OCI-LY7 (cell line): ENCODE measurements at regions not wholly inside any gene's neighbourhood (a gene's known extent, or its start where the extent isn't known, plus 50 kb on each side); places are given as distances from the start of the nearest gene placed in this dataset.

Experiments used
- BruUV-seq: library from RNA; stranded (reverse); fragments of 400-500 nt; replicated peaks from 2 replicates; lab custom pipeline; 2021; lab: Mats Ljungman, UMichigan
- CTCF ChIA-PET: fragments of 300-600 bp; sonication (Branson Sonifier 250); formaldehyde crosslinking; loops from one replicate; lab custom pipeline; 2022; ENCODE audit warnings: antibody characterized with exemption; ENCODE audit not compliant: unreplicated experiment; lab: Charles Lee
- POLR2A ChIA-PET: fragments of 300-600 bp; sonication (Branson Sonifier 250); formaldehyde crosslinking; loops from one replicate; lab custom pipeline; 2022; ENCODE audit warnings: antibody characterized with exemption; lab: Charles Lee
- DNase-seq: peaks from one replicate; pipeline ENCODE4 v3.0.0-alpha.2; 2015; ENCODE audit warnings: low spot score
- H2AFZ ChIP-seq: fragments of 200-600 bp; sonication (generic), shearing (Covaris generic); 2 replicates; pipeline ENCODE4 v1.6.1; 2014; ENCODE audit warnings: mild to moderate bottlenecking, antibody characterized with exemption, low read length, moderate library complexity
- H3K27ac ChIP-seq: fragments of 200-600 bp; sonication (generic); 2 replicates; pipeline ENCODE4 v1.5.1; 2014; ENCODE audit warnings: mixed run types, low read depth, mild to moderate bottlenecking, moderate library complexity, low read length, inconsistent platforms; ENCODE audit not compliant: poor library complexity, severe bottlenecking
- H3K36me3 ChIP-seq: fragments of 200-600 bp; sonication (generic); 2 replicates; pipeline ENCODE4 v1.6.1; 2014; ENCODE audit warnings: mild to moderate bottlenecking, antibody characterized with exemption, low read length, moderate library complexity, mixed read lengths; ENCODE audit not compliant: insufficient read depth
- H3K4me1 ChIP-seq: fragments of 200-600 bp; sonication (generic); 2 replicates; pipeline ENCODE4 v1.5.1; 2014; ENCODE audit warnings: mild to moderate bottlenecking, low read length; ENCODE audit not compliant: insufficient read depth, poor library complexity, severe bottlenecking
- H3K4me2 ChIP-seq: fragments of 200-600 bp; sonication (generic); 2 replicates; pipeline ENCODE4 v1.6.1; 2014; ENCODE audit warnings: mild to moderate bottlenecking, low read length
- H3K4me3 ChIP-seq: fragments of 200-600 bp; sonication (generic); 2 replicates; pipeline ENCODE4 v1.5.1; 2014; ENCODE audit warnings: mild to moderate bottlenecking, low read depth, low read length; ENCODE audit not compliant: poor library complexity, severe bottlenecking
- H3K79me2 ChIP-seq: fragments of 200-600 bp; sonication (generic); 2 replicates; pipeline ENCODE4 v1.6.1; 2016; ENCODE audit warnings: low read depth, mild to moderate bottlenecking, low read length, moderate library complexity, mixed read lengths; ENCODE audit not compliant: insufficient read depth
- H3K9me2 ChIP-seq: fragments of 200-600 bp; sonication (generic); 2 replicates; pipeline ENCODE4 v1.6.1; 2016; ENCODE audit warnings: mild to moderate bottlenecking, low read length, mixed read lengths; ENCODE audit not compliant: insufficient read depth
- H3K9me3 ChIP-seq: fragments of 200-600 bp; sonication (generic); 2 replicates; pipeline ENCODE4 v1.6.1; 2014; ENCODE audit warnings: mild to moderate bottlenecking, mixed run types, low read length, mixed read lengths
- H4K20me1 ChIP-seq: fragments of 200-600 bp; sonication (generic); 2 replicates; pipeline ENCODE4 v1.6.1; 2014; ENCODE audit warnings: mild to moderate bottlenecking, antibody characterized with exemption, low read length, moderate library complexity, mixed read lengths; ENCODE audit not compliant: insufficient read depth
- EZH2phosphoT487 ChIP-seq: fragments of 200-600 bp; sonication (generic); IDR thresholded peaks from 2 replicates; pipeline ENCODE4 v1.6.1; 2018; ENCODE audit warnings: low read depth, borderline replicate concordance, mild to moderate bottlenecking, mixed run types, antibody characterized with exemption, low read length, moderate library complexity, mixed read lengths
- intact Hi-C: fragments of 100-400 bp; cut with micrococcal nuclease; formaldehyde crosslinking; loops from one replicate; pipeline ENCODE4 v1.10.0; 2022; ENCODE audit not compliant: unreplicated experiment
- TF ChIP-seq, protein P1 (sequence below): fragments of 200-600 bp; sonication (generic); conservative IDR thresholded peaks from 2 replicates; pipeline ENCODE4 v1.5.1; 2014; ENCODE audit warnings: mild to moderate bottlenecking, antibody characterized with exemption, low read length, moderate library complexity, mixed read lengths

DNA sequence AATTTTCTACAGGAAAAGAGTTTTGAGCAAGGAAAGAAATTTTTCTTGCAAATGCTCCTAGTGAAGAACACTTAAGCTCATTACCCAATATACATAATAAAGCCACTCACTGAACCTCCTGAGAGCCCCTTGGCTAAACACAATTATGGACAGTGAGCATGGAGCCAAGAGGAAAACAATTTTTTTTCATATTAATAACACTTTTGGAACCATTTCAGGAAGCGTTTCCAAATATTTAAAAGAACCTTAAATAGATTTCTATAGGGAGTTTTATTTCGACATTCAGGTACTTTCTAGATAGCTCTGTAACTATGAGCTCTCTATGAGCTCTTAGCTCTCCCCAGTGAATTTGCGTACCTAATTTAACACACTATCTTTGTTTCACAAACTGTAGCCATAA lies 581.1 kb downstream of the ZNF385D start:
- CTCF ChIA-PET = no interaction called here
- intact Hi-C loops = no loop called here
- no peak overlapping the region for H3K4me3 ChIP-seq
- no peaks in the 10 kb centered on the region for H3K36me3 ChIP-seq
- no peaks in the 10 kb centered on the region for H3K4me1 ChIP-seq
- H3K9me2 ChIP-seq = no peaks in the 10 kb centered on the region
- DNase-seq = no peak
- POLR2A ChIA-PET = no interaction called here
- no TSS peak for BruUV-seq
- no peak overlapping the region for H3K4me2 ChIP-seq
- TF ChIP-seq, protein P1, sequence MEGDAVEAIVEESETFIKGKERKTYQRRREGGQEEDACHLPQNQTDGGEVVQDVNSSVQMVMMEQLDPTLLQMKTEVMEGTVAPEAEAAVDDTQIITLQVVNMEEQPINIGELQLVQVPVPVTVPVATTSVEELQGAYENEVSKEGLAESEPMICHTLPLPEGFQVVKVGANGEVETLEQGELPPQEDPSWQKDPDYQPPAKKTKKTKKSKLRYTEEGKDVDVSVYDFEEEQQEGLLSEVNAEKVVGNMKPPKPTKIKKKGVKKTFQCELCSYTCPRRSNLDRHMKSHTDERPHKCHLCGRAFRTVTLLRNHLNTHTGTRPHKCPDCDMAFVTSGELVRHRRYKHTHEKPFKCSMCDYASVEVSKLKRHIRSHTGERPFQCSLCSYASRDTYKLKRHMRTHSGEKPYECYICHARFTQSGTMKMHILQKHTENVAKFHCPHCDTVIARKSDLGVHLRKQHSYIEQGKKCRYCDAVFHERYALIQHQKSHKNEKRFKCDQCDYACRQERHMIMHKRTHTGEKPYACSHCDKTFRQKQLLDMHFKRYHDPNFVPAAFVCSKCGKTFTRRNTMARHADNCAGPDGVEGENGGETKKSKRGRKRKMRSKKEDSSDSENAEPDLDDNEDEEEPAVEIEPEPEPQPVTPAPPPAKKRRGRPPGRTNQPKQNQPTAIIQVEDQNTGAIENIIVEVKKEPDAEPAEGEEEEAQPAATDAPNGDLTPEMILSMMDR = no peak
- no peak for TF ChIP-seq EZH2phosphoT487
- no peaks in the 10 kb centered on the region for H3K9me3 ChIP-seq
- no peaks in the 10 kb centered on the region for H4K20me1 ChIP-seq
- no peaks in the 10 kb centered on the region for H3K79me2 ChIP-seq
- no peak overlapping the region for H2AFZ ChIP-seq
- no peak overlapping the region for H3K27ac ChIP-seq

DNA sequence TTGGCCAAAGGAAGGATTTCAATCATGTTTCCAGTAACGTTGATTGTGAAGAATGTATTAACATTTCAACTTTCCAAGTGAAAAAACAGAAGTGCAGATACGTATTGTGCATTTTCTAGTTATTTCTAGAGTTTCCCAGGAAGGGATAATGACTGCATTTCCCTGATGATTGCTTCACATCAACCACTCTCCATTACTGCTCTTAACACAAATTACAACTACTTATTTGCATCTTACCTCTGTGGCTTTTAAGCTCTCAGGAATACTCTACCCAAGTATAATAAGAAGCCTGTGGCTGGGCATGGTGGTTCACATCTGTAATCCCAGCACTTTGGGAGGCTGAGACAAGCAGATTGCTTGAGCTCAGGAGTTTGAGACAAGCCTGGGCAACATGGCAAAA lies 582.5 kb downstream of the ZNF385D start:
- POLR2A ChIA-PET = interaction anchor here (1.0 kb wide), 1 partner anchor 264 kb away, joined by 3 read pairs; no protein-coding TSS in a partner anchor
- intact Hi-C loops = no loop called here
- no peaks in the 10 kb centered on the region for H3K9me3 ChIP-seq
- DNase-seq = no peak
- no peak for TF ChIP-seq EZH2phosphoT487
- TF ChIP-seq, protein P1 = no peak
- no peak overlapping the region for H2AFZ ChIP-seq
- no peaks in the 10 kb centered on the region for H3K9me2 ChIP-seq
- H3K27ac ChIP-seq = no peak overlapping the region
- H3K36me3 ChIP-seq = no peaks in the 10 kb centered on the region
- no peaks in the 10 kb centered on the region for H4K20me1 ChIP-seq
- no peaks in the 10 kb centered on the region for H3K79me2 ChIP-seq
- no TSS peak for BruUV-seq
- H3K4me2 ChIP-seq = no peak overlapping the region
- no peaks in the 10 kb centered on the region for H3K4me1 ChIP-seq
- CTCF ChIA-PET = no interaction called here
- H3K4me3 ChIP-seq = no peak overlapping the region

DNA sequence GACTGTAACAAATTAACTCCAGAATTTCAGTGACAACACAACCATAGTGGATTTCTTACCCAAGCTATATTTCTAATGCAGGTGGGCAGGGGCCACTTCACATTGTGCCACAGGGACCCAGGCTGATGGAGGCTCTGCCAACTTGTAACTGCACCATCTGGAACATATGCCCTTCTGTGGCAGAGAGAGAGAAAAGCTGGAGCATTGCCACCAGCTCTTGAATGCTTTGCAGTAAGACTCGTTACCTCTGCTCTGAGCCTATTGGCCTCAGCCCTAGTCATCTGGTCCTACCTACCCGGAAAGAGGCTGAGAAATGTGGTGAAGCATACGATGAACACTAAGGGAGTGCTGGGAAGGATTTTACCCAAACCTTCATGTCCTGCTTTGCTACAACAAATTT lies 587.1 kb downstream of the ZNF385D start:
- H3K4me3 ChIP-seq = no peak overlapping the region
- no peak overlapping the region for H3K4me2 ChIP-seq
- H3K27ac ChIP-seq = no peak overlapping the region
- no peaks in the 10 kb centered on the region for H3K36me3 ChIP-seq
- H3K4me1 ChIP-seq = no peaks in the 10 kb centered on the region
- no peak for TF ChIP-seq EZH2phosphoT487
- TF ChIP-seq, protein P1 = no peak
- no peak overlapping the region for H2AFZ ChIP-seq
- no peaks in the 10 kb centered on the region for H4K20me1 ChIP-seq
- H3K9me2 ChIP-seq = no peaks in the 10 kb centered on the region
- BruUV-seq = no TSS peak
- CTCF ChIA-PET = no interaction called here
- intact Hi-C loops = no loop called here
- DNase-seq = no peak
- POLR2A ChIA-PET = no interaction called here
- H3K9me3 ChIP-seq = no peaks in the 10 kb centered on the region
- H3K79me2 ChIP-seq = no peaks in the 10 kb centered on the region
